ENCODE measurements at regions not wholly inside any gene's neighbourhood (a gene's known extent, or its start where the extent isn't known, plus 50 kb on each side); places are given as distances from the start of the nearest gene placed in this dataset.

- Histone ChIP-seq H3K9ac (ENCODE audit: low read length) (no peak overlapping the region), H3K4me2 (ENCODE audit: low read length) (no peak overlapping the region), H3K56ac (ENCODE audit: low read length) (no peak overlapping the region), H3K4me1 (ENCODE audit: control insufficient read depth, low read depth, low read length) (no peaks in the 10 kb centered on the region), H3K23ac (ENCODE audit: low read length) (no peak overlapping the region), H3K4me3 (ENCODE audit: low read length) (no peak overlapping the region), H2BK15ac (replicated peaks; ENCODE audit: low read depth) (no peak overlapping the region), H3K36me3 (ENCODE audit: control insufficient read depth, insufficient read depth, low read length) (no peaks in the 10 kb centered on the region), H3K27me3 (ENCODE audit: insufficient read depth, low read length, poor library complexity) (no peaks in the 10 kb centered on the region), H2BK5ac (ENCODE audit: low read length) (no peak overlapping the region), H3K79me1 (ENCODE audit: low read length) (no peaks in the 10 kb centered on the region), H3K4ac (ENCODE audit: low read depth, low read length) (no peak overlapping the region), H3K18ac (ENCODE audit: low read length) (no peak overlapping the region), H2BK120ac (ENCODE audit: low read depth, low read length) (no peak overlapping the region), H4K8ac (ENCODE audit: low read depth, low read length) (no peak overlapping the region), H2AK5ac (ENCODE audit: low read length) (no peak overlapping the region), H3K79me2 (ENCODE audit: control insufficient read depth, insufficient read depth, low read length) (no peaks in the 10 kb centered on the region), H4K5ac (ENCODE audit: low read length) (no peak overlapping the region), H3K27ac (ENCODE audit: low read depth, low read length) (no peak overlapping the region)
- WGBS (ENCODE audit: extremely low coverage, insufficient coverage, low lambda C conversion rate) = no CpG with 5 or more reads among the region's 6 CpGs
- no peak for DNase-seq
Measured at GRCh38 chr6:137736048-137736818, 130.8 kb upstream of the TNFAIP3 start.

GRCh38 chr6:137736911-137737310 is 130.1 kb upstream of the TNFAIP3 start:
- no peak overlapping the region for H3K4me2 ChIP-seq (ENCODE audit: low read length)
- no peak overlapping the region for H4K8ac ChIP-seq (ENCODE audit: low read depth, low read length)
- H3K27me3 ChIP-seq (ENCODE audit: insufficient read depth, low read length, poor library complexity) = no peaks in the 10 kb centered on the region
- WGBS (ENCODE audit: extremely low coverage, insufficient coverage, low lambda C conversion rate) = no CpG with 5 or more reads among the region's 4 CpGs
- H3K4ac ChIP-seq (ENCODE audit: low read depth, low read length) = no peak overlapping the region
- H3K4me3 ChIP-seq (ENCODE audit: low read length) = no peak overlapping the region
- no peak overlapping the region for H2AK5ac ChIP-seq (ENCODE audit: low read length)
- no peaks in the 10 kb centered on the region for H3K4me1 ChIP-seq (ENCODE audit: control insufficient read depth, low read depth, low read length)
- no peaks in the 10 kb centered on the region for H3K79me1 ChIP-seq (ENCODE audit: low read length)
- no peak overlapping the region for H2BK15ac ChIP-seq (replicated peaks; ENCODE audit: low read depth)
- no peak overlapping the region for H2BK120ac ChIP-seq (ENCODE audit: low read depth, low read length)
- H3K56ac ChIP-seq (ENCODE audit: low read length) = no peak overlapping the region
- no peak overlapping the region for H3K23ac ChIP-seq (ENCODE audit: low read length)
- no peaks in the 10 kb centered on the region for H3K79me2 ChIP-seq (ENCODE audit: control insufficient read depth, insufficient read depth, low read length)
- H3K9ac ChIP-seq (ENCODE audit: low read length) = no peak overlapping the region
- H2BK5ac ChIP-seq (ENCODE audit: low read length) = no peak overlapping the region
- no peaks in the 10 kb centered on the region for H3K36me3 ChIP-seq (ENCODE audit: control insufficient read depth, insufficient read depth, low read length)
- no peak overlapping the region for H3K27ac ChIP-seq (ENCODE audit: low read depth, low read length)
- H4K5ac ChIP-seq (ENCODE audit: low read length) = no peak overlapping the region
- DNase-seq = no peak
- H3K18ac ChIP-seq (ENCODE audit: low read length) = no peak overlapping the region

- no peak for DNase-seq
- Histone ChIP-seq H4K5ac (ENCODE audit: low read length) (no peak overlapping the region), H2BK120ac (ENCODE audit: low read depth, low read length) (no peak overlapping the region), H3K4me1 (ENCODE audit: control insufficient read depth, low read depth, low read length) (no peaks in the 10 kb centered on the region), H3K18ac (ENCODE audit: low read length) (no peak overlapping the region), H3K4me2 (ENCODE audit: low read length) (no peak overlapping the region), H2BK15ac (replicated peaks; ENCODE audit: low read depth) (no peak overlapping the region), H3K79me2 (ENCODE audit: control insufficient read depth, insufficient read depth, low read length) (no peaks in the 10 kb centered on the region), H3K4ac (ENCODE audit: low read depth, low read length) (no peak overlapping the region), H3K9ac (ENCODE audit: low read length) (no peak overlapping the region), H3K27me3 (ENCODE audit: insufficient read depth, low read length, poor library complexity) (no peaks in the 10 kb centered on the region), H2BK5ac (ENCODE audit: low read length) (no peak overlapping the region), H3K56ac (ENCODE audit: low read length) (no peak overlapping the region), H3K27ac (ENCODE audit: low read depth, low read length) (no peak overlapping the region), H3K4me3 (ENCODE audit: low read length) (no peak overlapping the region), H4K8ac (ENCODE audit: low read depth, low read length) (no peak overlapping the region), H3K36me3 (ENCODE audit: control insufficient read depth, insufficient read depth, low read length) (no peaks in the 10 kb centered on the region), H3K23ac (ENCODE audit: low read length) (no peak overlapping the region), H3K79me1 (ENCODE audit: low read length) (no peaks in the 10 kb centered on the region), H2AK5ac (ENCODE audit: low read length) (no peak overlapping the region)
- no CpG with 5 or more reads among the region's 6 CpGs for WGBS (ENCODE audit: extremely low coverage, insufficient coverage, low lambda C conversion rate)
Measured at GRCh38 chr6:137737836-137738596, 129.0 kb upstream of the TNFAIP3 start.

GRCh38 chr6:137738931-137739504 is 128.0 kb upstream of the TNFAIP3 start:
- no peak overlapping the region for H2BK5ac ChIP-seq (ENCODE audit: low read length)
- H2BK15ac ChIP-seq (replicated peaks; ENCODE audit: low read depth) = no peak overlapping the region
- H3K27me3 ChIP-seq (ENCODE audit: insufficient read depth, low read length, poor library complexity) = no peaks in the 10 kb centered on the region
- no peak overlapping the region for H3K4me2 ChIP-seq (ENCODE audit: low read length)
- H3K4ac ChIP-seq (ENCODE audit: low read depth, low read length) = no peak overlapping the region
- no peaks in the 10 kb centered on the region for H3K79me1 ChIP-seq (ENCODE audit: low read length)
- H3K9ac ChIP-seq (ENCODE audit: low read length) = no peak overlapping the region
- no peak overlapping the region for H3K27ac ChIP-seq (ENCODE audit: low read depth, low read length)
- WGBS (ENCODE audit: extremely low coverage, insufficient coverage, low lambda C conversion rate) = no CpG with 5 or more reads among the region's 4 CpGs
- no peaks in the 10 kb centered on the region for H3K4me1 ChIP-seq (ENCODE audit: control insufficient read depth, low read depth, low read length)
- DNase-seq = no peak
- no peak overlapping the region for H3K56ac ChIP-seq (ENCODE audit: low read length)
- no peak overlapping the region for H3K23ac ChIP-seq (ENCODE audit: low read length)
- H4K8ac ChIP-seq (ENCODE audit: low read depth, low read length) = no peak overlapping the region
- H3K4me3 ChIP-seq (ENCODE audit: low read length) = no peak overlapping the region
- no peak overlapping the region for H4K5ac ChIP-seq (ENCODE audit: low read length)
- no peak overlapping the region for H2BK120ac ChIP-seq (ENCODE audit: low read depth, low read length)
- no peaks in the 10 kb centered on the region for H3K79me2 ChIP-seq (ENCODE audit: control insufficient read depth, insufficient read depth, low read length)
- H3K36me3 ChIP-seq (ENCODE audit: control insufficient read depth, insufficient read depth, low read length) = no peaks in the 10 kb centered on the region
- H3K18ac ChIP-seq (ENCODE audit: low read length) = no peak overlapping the region
- no peak overlapping the region for H2AK5ac ChIP-seq (ENCODE audit: low read length)

GRCh38 chr6:137739544-137739943 is 127.5 kb upstream of the TNFAIP3 start:
- Histone ChIP-seq H3K23ac (ENCODE audit: low read length) (no peak overlapping the region), H4K8ac (ENCODE audit: low read depth, low read length) (no peak overlapping the region), H3K4me3 (ENCODE audit: low read length) (no peak overlapping the region), H3K27ac (ENCODE audit: low read depth, low read length) (no peak overlapping the region), H3K27me3 (ENCODE audit: insufficient read depth, low read length, poor library complexity) (no peaks in the 10 kb centered on the region), H3K36me3 (ENCODE audit: control insufficient read depth, insufficient read depth, low read length) (no peaks in the 10 kb centered on the region), H3K4me1 (ENCODE audit: control insufficient read depth, low read depth, low read length) (no peaks in the 10 kb centered on the region), H3K9ac (ENCODE audit: low read length) (no peak overlapping the region), H2BK5ac (ENCODE audit: low read length) (no peak overlapping the region), H3K18ac (ENCODE audit: low read length) (no peak overlapping the region), H3K4me2 (ENCODE audit: low read length) (no peak overlapping the region), H3K79me2 (ENCODE audit: control insufficient read depth, insufficient read depth, low read length) (no peaks in the 10 kb centered on the region), H3K56ac (ENCODE audit: low read length) (no peak overlapping the region), H3K79me1 (ENCODE audit: low read length) (no peaks in the 10 kb centered on the region), H2AK5ac (ENCODE audit: low read length) (no peak overlapping the region), H3K4ac (ENCODE audit: low read depth, low read length) (no peak overlapping the region), H4K5ac (ENCODE audit: low read length) (no peak overlapping the region), H2BK120ac (ENCODE audit: low read depth, low read length) (no peak overlapping the region), H2BK15ac (replicated peaks; ENCODE audit: low read depth) (no peak overlapping the region)
- WGBS (ENCODE audit: extremely low coverage, insufficient coverage, low lambda C conversion rate) = no CpG with 5 or more reads among the region's 5 CpGs
- DNase-seq = no peak

Data from mesendoderm (in vitro differentiated cells).